Suprapubic skin (tissue), 4 donors: ENCODE measurements at regions not wholly inside any gene's neighbourhood (a gene's known extent, or its start where the extent isn't known, plus 50 kb on each side); places are given as distances from the start of the nearest gene placed in this dataset.

Source experiments
- DNase-seq, 2 donors: peaks; one replicate each; pipeline ENCODE4 v3.0.0-alpha.2; 2019; ENCODE audit warnings: low spot score in 2 of 2
- H3K27ac ChIP-seq: fragments of 200-600 bp; sonication (generic); one replicate; pipeline ENCODE4 v1.5.1; 2019
- H3K27me3 ChIP-seq: fragments of 200-600 bp; sonication (generic); one replicate; pipeline ENCODE4 v1.5.1; 2019
- H3K36me3 ChIP-seq: fragments of 200-600 bp; sonication (generic); one replicate; pipeline ENCODE4 v1.5.1; 2019
- H3K4me1 ChIP-seq: fragments of 200-600 bp; sonication (generic); one replicate; pipeline ENCODE4 v1.5.1; 2019
- H3K4me3 ChIP-seq: fragments of 200-600 bp; sonication (generic); one replicate; pipeline ENCODE4 v1.5.1; 2019; ENCODE audit warnings: mild to moderate bottlenecking
- H3K9me3 ChIP-seq: fragments of 200-600 bp; sonication (generic); one replicate; pipeline ENCODE4 v1.5.1; 2019
- CTCF ChIP-seq, 2 donors: fragments of 200-600 bp in 1 of 2; fragments of 450-650 bp in 1 of 2; sonication (generic) in 1 of 2; IDR thresholded peaks; one replicate each; pipeline ENCODE4 v1.5.1; 2016 to 2019; ENCODE audit warnings: antibody characterized with exemption in 2 of 2, mild to moderate bottlenecking in 1 of 2, moderate library complexity in 1 of 2
- EP300 ChIP-seq: sonication (generic); formaldehyde crosslinking; IDR thresholded peaks from one replicate; pipeline ENCODE4 v1.6.1; 2017; ENCODE audit warnings: antibody characterized with exemption
- POLR2A ChIP-seq, 2 donors: fragments of 450-650 bp; IDR thresholded peaks; one replicate each; pipeline ENCODE4 v1.6.1; 2017; ENCODE audit warnings: antibody characterized with exemption in 2 of 2, mild to moderate bottlenecking in 2 of 2, moderate library complexity in 2 of 2
- POLR2AphosphoS5 ChIP-seq, 3 donors: sonication (generic); formaldehyde crosslinking; IDR thresholded peaks; one replicate each; pipeline ENCODE4 v1.6.1; 2017; ENCODE audit warnings: antibody characterized with exemption in 3 of 3
- WGBS: methylation state at CpG from one replicate; pipeline ENCODE4 v1.1.5; 2018; 5-methylcytosine and 5-hydroxymethylcytosine counted together

DNA sequence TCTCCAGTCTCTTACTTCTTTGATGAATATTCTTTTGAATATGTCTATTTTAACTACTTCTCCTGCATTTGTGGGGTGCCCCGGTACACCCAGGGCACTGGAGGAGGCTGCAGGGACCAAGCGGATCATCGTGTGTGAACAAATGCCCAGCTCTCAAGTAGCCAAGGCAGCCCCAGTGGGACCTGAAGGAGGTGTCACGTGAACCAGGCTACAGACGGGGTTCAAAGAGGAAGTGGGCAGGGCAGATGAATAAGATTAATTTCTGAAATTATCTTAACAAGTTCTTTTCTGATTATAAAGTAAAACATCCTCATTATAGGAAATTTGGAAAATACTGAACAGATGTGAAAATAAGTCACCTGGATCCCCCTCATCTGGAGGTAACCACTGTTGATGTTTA lies 78.4 kb upstream of the DUSP5 start:
- no peak for DNase-seq
- H3K9me3 ChIP-seq: no peaks in the 10 kb centered on the region
- H3K27me3 ChIP-seq: no peaks in the 10 kb centered on the region
- H3K4me1 ChIP-seq: peaks cover 25% of the 10 kb centered on the region
- TF ChIP-seq EP300 (no peak), POLR2AphosphoS5 (IDR thresholded peaks at IDR 0.05) (no peak), CTCF (IDR thresholded peaks at IDR 0.05) (no peak), POLR2A (IDR thresholded peaks at IDR 0.05) (no peak)
- no peak overlapping the region for H3K4me3 ChIP-seq
- 75% methylated on average over 5 of the region's 5 CpGs for WGBS
- no peak overlapping the region for H3K27ac ChIP-seq
- H3K36me3 ChIP-seq: no peaks in the 10 kb centered on the region

- Histone ChIP-seq H3K27ac (no peak overlapping the region), H3K27me3 (no peaks in the 10 kb centered on the region), H3K9me3 (no peaks in the 10 kb centered on the region), H3K36me3 (no peaks in the 10 kb centered on the region), H3K4me3 (no peak overlapping the region), H3K4me1 (peaks cover 17% of the 10 kb centered on the region)
- DNase-seq: no peak
- WGBS: 97% methylated on average over 2 of the region's 2 CpGs
- no peak for TF ChIP-seq POLR2A (IDR thresholded peaks at IDR 0.05)
- no peak for TF ChIP-seq EP300
Observed at GRCh38 chr10:110420401-110421193, 77.1 kb upstream of the DUSP5 start.

DNA sequence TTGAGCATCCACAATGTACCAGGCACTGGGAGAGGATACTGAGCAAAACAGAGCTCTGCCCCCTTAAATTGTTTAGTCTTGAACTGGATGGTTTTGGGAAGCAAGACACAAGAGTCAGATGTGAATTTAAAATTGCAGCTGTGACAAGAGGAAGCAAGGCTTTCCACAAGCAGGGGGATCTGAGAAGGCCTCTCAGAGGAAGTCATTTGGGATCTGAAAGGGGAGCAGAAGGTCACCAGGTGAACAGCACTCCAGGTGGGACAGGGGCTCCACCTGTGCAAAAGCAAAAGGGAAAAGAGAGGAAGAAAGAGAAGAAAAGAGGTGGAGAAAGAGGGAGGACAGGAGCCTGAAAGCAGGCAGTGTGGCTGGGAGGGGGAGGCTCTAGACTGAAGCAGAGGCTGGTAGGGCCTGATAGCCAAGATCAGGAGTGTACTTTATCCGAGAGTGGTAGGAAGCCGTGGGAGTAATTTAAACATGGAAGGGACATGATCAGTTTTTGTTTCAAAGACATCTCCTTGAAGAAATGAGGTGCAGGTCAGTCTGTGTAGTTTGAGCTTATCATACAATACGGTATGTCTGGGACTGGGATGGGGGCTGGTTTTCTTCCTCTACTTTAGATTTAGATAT lies 76.1 kb upstream of the DUSP5 start:
- Histone ChIP-seq H3K36me3 (no peaks in the 10 kb centered on the region), H3K27me3 (no peaks in the 10 kb centered on the region), H3K27ac (no peak overlapping the region), H3K4me1 (peaks cover 17% of the 10 kb centered on the region), H3K9me3 (no peaks in the 10 kb centered on the region), H3K4me3 (no peak overlapping the region)
- TF ChIP-seq CTCF (IDR thresholded peaks at IDR 0.05) (no peak), POLR2AphosphoS5 (IDR thresholded peaks at IDR 0.05) (no peak), EP300 (no peak), POLR2A (IDR thresholded peaks at IDR 0.05) (no peak)
- 77% methylated on average over 3 of the region's 3 CpGs for whole genome bisulfite sequencing
- no peak for DNase-seq

- no peak overlapping the region for H3K27ac ChIP-seq
- H3K36me3 ChIP-seq: no peaks in the 10 kb centered on the region
- no peak overlapping the region for H3K4me3 ChIP-seq
- 94% methylated on average over 2 of the region's 2 CpGs for WGBS
- H3K27me3 ChIP-seq: no peaks in the 10 kb centered on the region
- TF ChIP-seq EP300 (no peak), CTCF (IDR thresholded peaks at IDR 0.05) (no peak), POLR2AphosphoS5 (IDR thresholded peaks at IDR 0.05) (no peak), POLR2A (IDR thresholded peaks at IDR 0.05) (no peak)
- H3K4me1 ChIP-seq: peaks cover 9% of the 10 kb centered on the region
- no peaks in the 10 kb centered on the region for H3K9me3 ChIP-seq
- DNase-seq: no peak
Observed at GRCh38 chr10:110422548-110422947, 75.2 kb upstream of the DUSP5 start.

DNA sequence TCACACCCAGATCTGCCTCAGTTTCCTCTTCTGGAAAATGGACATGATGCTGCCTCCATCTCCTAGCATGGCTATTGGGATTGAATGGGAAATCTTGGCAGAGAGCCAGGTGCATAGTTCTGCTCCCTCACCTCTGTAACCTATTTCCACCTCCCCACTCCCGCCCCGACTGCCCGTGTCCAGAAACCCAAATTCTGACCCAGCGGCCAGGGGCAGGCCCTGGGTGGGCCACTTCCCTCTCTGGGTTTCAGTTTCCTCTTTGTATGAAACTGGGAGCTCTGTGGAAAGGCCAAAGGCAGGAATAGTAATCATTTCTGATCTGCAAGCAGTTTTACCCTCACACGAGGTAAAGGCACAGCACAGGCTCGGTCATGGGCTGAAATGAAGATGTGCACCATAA lies 74.1 kb upstream of the DUSP5 start:
- no peak for TF ChIP-seq EP300
- no peak for TF ChIP-seq POLR2A (IDR thresholded peaks at IDR 0.05)
- TF ChIP-seq POLR2AphosphoS5 (IDR thresholded peaks at IDR 0.05): no peak
- no peak for TF ChIP-seq CTCF (IDR thresholded peaks at IDR 0.05)
- Histone ChIP-seq H3K4me3 (no peak overlapping the region), H3K27me3 (no peaks in the 10 kb centered on the region), H3K27ac (no peak overlapping the region), H3K36me3 (no peaks in the 10 kb centered on the region), H3K9me3 (no peaks in the 10 kb centered on the region), H3K4me1 (peaks cover 5% of the 10 kb centered on the region)
- 86% methylated on average over 6 of the region's 6 CpGs for WGBS
- DNase-seq: no peak
